Loucy (cell line): ENCODE measurements at regions not wholly inside any gene's neighbourhood (a gene's known extent, or its start where the extent isn't known, plus 50 kb on each side); places are given as distances from the start of the nearest gene placed in this dataset.

Experiments used
- EZH2phosphoT487 ChIP-seq: fragments of 200-600 bp; IDR thresholded peaks from 2 replicates; pipeline ENCODE4 v1.6.1; 2018; ENCODE audit warnings: antibody characterized with exemption, mild to moderate bottlenecking, moderate library complexity, borderline replicate concordance
- TF ChIP-seq, protein P1 (sequence below): fragments of 200-600 bp; sonication (generic); conservative IDR thresholded peaks from 2 replicates; pipeline ENCODE4 v1.5.1; 2014; ENCODE audit warnings: mild to moderate bottlenecking, antibody characterized with exemption, low read length

- TF ChIP-seq, protein P1, sequence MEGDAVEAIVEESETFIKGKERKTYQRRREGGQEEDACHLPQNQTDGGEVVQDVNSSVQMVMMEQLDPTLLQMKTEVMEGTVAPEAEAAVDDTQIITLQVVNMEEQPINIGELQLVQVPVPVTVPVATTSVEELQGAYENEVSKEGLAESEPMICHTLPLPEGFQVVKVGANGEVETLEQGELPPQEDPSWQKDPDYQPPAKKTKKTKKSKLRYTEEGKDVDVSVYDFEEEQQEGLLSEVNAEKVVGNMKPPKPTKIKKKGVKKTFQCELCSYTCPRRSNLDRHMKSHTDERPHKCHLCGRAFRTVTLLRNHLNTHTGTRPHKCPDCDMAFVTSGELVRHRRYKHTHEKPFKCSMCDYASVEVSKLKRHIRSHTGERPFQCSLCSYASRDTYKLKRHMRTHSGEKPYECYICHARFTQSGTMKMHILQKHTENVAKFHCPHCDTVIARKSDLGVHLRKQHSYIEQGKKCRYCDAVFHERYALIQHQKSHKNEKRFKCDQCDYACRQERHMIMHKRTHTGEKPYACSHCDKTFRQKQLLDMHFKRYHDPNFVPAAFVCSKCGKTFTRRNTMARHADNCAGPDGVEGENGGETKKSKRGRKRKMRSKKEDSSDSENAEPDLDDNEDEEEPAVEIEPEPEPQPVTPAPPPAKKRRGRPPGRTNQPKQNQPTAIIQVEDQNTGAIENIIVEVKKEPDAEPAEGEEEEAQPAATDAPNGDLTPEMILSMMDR = no peak
- TF ChIP-seq EZH2phosphoT487 = no peak
Observed at GRCh38 chr9:22916148-22916547, 469.5 kb downstream of the DMRTA1 start.
